ENCODE measurements at regions not wholly inside any gene's neighbourhood (a gene's known extent, or its start where the extent isn't known, plus 50 kb on each side); places are given as distances from the start of the nearest gene placed in this dataset.
"Not testable (repeated sequence)": the region's sequence is repeated elsewhere in the genome, so short reads cannot be mapped to it uniquely, and the experiment has no call there.

- H3K9me3 ChIP-seq (ENCODE audit: control insufficient read depth in 4 of 4, insufficient read depth in 3 of 4, low read length in 3 of 4); H3K9ac ChIP-seq (ENCODE audit: insufficient read depth in 1 of 2, low read length in 2 of 2); H3K4me1 ChIP-seq (ENCODE audit: control insufficient read depth in 5 of 5, insufficient read depth in 5 of 5, low read length in 5 of 5); H3K27me3 ChIP-seq (ENCODE audit: control insufficient read depth in 3 of 3, insufficient read depth in 3 of 3, low read length in 2 of 3); H3K36me3 ChIP-seq (ENCODE audit: control insufficient read depth in 4 of 4, insufficient read depth in 4 of 4, low read length in 4 of 4); DNase-seq; H3K4me3 ChIP-seq; ATAC-seq (ENCODE audit: insufficient read depth, low FRiP score); H3K27ac ChIP-seq (ENCODE audit: low read depth in 1 of 2, low read length in 1 of 2): not testable (repeated sequence)
- 77 to 90% methylated on average over 5 of the region's 5 CpGs for whole genome bisulfite sequencing, 2 donors
These were observed 79.6 kb upstream of the PRSS12 start for GRCh38 chr4:118432359-118432758.

- not testable (repeated sequence) for H3K4me1 ChIP-seq (ENCODE audit: control insufficient read depth in 5 of 5, insufficient read depth in 5 of 5, low read length in 5 of 5); H3K36me3 ChIP-seq (ENCODE audit: control insufficient read depth in 4 of 4, insufficient read depth in 4 of 4, low read length in 4 of 4); H3K27me3 ChIP-seq (ENCODE audit: control insufficient read depth in 3 of 3, insufficient read depth in 3 of 3, low read length in 2 of 3); H3K9ac ChIP-seq (ENCODE audit: insufficient read depth in 1 of 2, low read length in 2 of 2); H3K9me3 ChIP-seq (ENCODE audit: control insufficient read depth in 4 of 4, insufficient read depth in 3 of 4, low read length in 3 of 4); H3K4me3 ChIP-seq; H3K27ac ChIP-seq (ENCODE audit: low read depth in 1 of 2, low read length in 1 of 2); ATAC-seq (ENCODE audit: insufficient read depth, low FRiP score)
- WGBS, 2 donors, result 52 to 66% methylated on average over 5 of the region's 5 CpGs
- peak; percentile 5 to 35 (median 11) for DNase-seq
These were observed 81.0 kb upstream of the PRSS12 start for GRCh38 chr4:118433612-118434375.

DNA sequence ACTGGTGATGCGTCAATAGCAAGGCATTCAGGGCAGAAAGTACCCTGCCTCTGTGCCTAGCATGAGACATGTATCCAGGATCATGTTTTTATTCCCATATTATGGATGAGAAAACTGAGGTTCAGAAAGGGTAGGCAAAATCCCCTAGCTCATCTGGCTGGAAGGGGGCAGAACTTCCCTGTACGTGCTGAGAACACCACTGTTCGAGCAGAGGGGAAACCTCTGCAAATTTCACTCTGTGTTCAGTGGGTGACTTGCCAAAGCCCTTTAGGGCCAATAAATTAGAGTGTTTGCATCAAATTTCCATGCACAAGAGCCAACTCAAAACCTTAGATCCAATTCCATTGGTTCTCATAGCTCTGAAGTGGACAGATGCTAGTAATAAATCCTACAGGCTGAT is 82.6 kb upstream of the PRSS12 start:
- not testable (repeated sequence) for H3K27ac ChIP-seq (ENCODE audit: low read depth in 1 of 2, low read length in 1 of 2); ATAC-seq (ENCODE audit: insufficient read depth, low FRiP score); H3K9ac ChIP-seq (ENCODE audit: insufficient read depth in 1 of 2, low read length in 2 of 2); H3K4me3 ChIP-seq; H3K9me3 ChIP-seq (ENCODE audit: control insufficient read depth in 4 of 4, insufficient read depth in 3 of 4, low read length in 3 of 4); H3K4me1 ChIP-seq (ENCODE audit: control insufficient read depth in 5 of 5, insufficient read depth in 5 of 5, low read length in 5 of 5); DNase-seq; H3K36me3 ChIP-seq (ENCODE audit: control insufficient read depth in 4 of 4, insufficient read depth in 4 of 4, low read length in 4 of 4); H3K27me3 ChIP-seq (ENCODE audit: control insufficient read depth in 3 of 3, insufficient read depth in 3 of 3, low read length in 2 of 3)
- 81 to 89% methylated on average over 3 of the region's 3 CpGs for WGBS, 2 donors

DNA sequence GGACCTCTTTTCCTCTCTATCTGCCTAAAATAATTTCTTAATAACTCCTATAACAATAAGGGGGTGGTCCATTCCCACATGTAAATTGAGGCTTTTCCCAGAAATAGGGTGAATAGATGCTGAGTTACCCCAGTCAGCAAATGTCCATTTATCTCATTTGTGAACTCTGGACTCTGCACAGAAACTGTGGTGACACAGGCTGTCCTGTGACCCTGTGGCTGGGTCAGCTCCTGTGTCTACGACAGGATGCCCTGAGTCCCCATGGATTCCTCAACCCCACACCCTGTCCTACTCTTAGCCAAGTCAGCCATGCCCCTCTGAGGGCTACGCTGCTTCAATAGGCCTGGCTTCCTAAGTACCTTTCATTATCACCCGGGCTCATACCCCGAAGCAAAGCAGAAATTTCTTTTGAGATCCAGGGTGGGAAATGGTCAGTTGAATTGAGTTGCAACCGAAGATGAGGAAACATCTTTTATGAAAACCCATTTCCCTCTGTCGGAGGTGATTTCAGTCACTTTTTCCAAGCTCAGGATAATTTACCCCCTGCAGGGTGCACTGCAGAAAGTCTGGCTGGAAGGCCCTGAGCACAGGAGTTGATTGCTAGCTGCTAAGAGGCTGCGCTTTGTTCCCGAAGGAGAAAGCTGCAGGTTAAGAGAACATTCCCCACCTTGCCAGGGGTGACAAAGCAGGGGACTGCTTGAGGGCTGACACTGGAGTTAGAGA is 89.5 kb upstream of the PRSS12 start:
- H3K4me3 ChIP-seq; H3K9me3 ChIP-seq (ENCODE audit: control insufficient read depth in 4 of 4, insufficient read depth in 3 of 4, low read length in 3 of 4); ATAC-seq (ENCODE audit: insufficient read depth, low FRiP score); DNase-seq; H3K4me1 ChIP-seq (ENCODE audit: control insufficient read depth in 5 of 5, insufficient read depth in 5 of 5, low read length in 5 of 5); H3K27me3 ChIP-seq (ENCODE audit: control insufficient read depth in 3 of 3, insufficient read depth in 3 of 3, low read length in 2 of 3); H3K36me3 ChIP-seq (ENCODE audit: control insufficient read depth in 4 of 4, insufficient read depth in 4 of 4, low read length in 4 of 4); H3K27ac ChIP-seq (ENCODE audit: low read depth in 1 of 2, low read length in 1 of 2); H3K9ac ChIP-seq (ENCODE audit: insufficient read depth in 1 of 2, low read length in 2 of 2): not testable (repeated sequence)
- WGBS, 2 donors, result 80 to 88% methylated on average over 8 of the region's 8 CpGs

- not testable (repeated sequence) for H3K9ac ChIP-seq (ENCODE audit: insufficient read depth in 1 of 2, low read length in 2 of 2)
- 88 to 96% methylated on average over 1 to 2 of the region's 3 CpGs for WGBS, 2 donors
These were observed 94.6 kb upstream of the PRSS12 start for GRCh38 chr4:118447397-118447796.

DNA sequence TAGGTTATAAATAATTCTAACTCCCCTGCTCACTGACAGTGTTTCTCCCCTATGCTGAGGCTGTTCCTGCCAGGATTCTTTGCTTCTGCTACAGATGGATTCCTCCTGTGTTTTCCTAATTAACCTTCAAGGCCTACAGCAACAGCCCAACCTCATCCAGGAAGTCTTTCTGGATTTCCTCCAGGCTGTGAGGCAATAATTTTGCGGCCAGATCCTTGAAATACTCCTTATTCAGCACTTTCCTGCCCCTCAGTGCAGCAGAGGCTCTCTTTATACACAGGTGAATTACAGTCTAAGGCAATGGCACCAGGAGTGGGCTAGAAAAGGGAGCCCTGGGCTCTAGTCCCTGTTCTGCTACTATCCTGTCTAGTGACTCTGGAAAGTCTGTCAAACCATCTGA is 102.1 kb upstream of the PRSS12 start:
- 32 to 35% methylated on average over 1 of the region's 1 CpG for WGBS, 2 donors
- not testable (repeated sequence) for H3K27ac ChIP-seq (ENCODE audit: low read depth in 1 of 2, low read length in 1 of 2)

More at GRCh38 chr4:118447397-118447796, 94.6 kb upstream of the PRSS12 start:
- not testable (repeated sequence) for H3K27me3 ChIP-seq (ENCODE audit: control insufficient read depth in 3 of 3, insufficient read depth in 3 of 3, low read length in 2 of 3); H3K4me3 ChIP-seq; H3K27ac ChIP-seq (ENCODE audit: low read depth in 1 of 2, low read length in 1 of 2); ATAC-seq (ENCODE audit: insufficient read depth, low FRiP score); DNase-seq; H3K36me3 ChIP-seq (ENCODE audit: control insufficient read depth in 4 of 4, insufficient read depth in 4 of 4, low read length in 4 of 4); H3K9me3 ChIP-seq (ENCODE audit: control insufficient read depth in 4 of 4, insufficient read depth in 3 of 4, low read length in 3 of 4); H3K4me1 ChIP-seq (ENCODE audit: control insufficient read depth in 5 of 5, insufficient read depth in 5 of 5, low read length in 5 of 5)

GRCh38 chr4:118461435-118461834 is 108.6 kb upstream of the PRSS12 start:
- H3K9me3 ChIP-seq (ENCODE audit: control insufficient read depth in 4 of 4, insufficient read depth in 3 of 4, low read length in 3 of 4); H3K36me3 ChIP-seq (ENCODE audit: control insufficient read depth in 4 of 4, insufficient read depth in 4 of 4, low read length in 4 of 4); H3K27ac ChIP-seq (ENCODE audit: low read depth in 1 of 2, low read length in 1 of 2); H3K27me3 ChIP-seq (ENCODE audit: control insufficient read depth in 3 of 3, insufficient read depth in 3 of 3, low read length in 2 of 3); DNase-seq; H3K4me1 ChIP-seq (ENCODE audit: control insufficient read depth in 5 of 5, insufficient read depth in 5 of 5, low read length in 5 of 5); H3K4me3 ChIP-seq; ATAC-seq (ENCODE audit: insufficient read depth, low FRiP score); H3K9ac ChIP-seq (ENCODE audit: insufficient read depth in 1 of 2, low read length in 2 of 2): not testable (repeated sequence)
- 94% methylated on average over 5 of the region's 5 CpGs for WGBS, 2 donors

More for the DNA sequence above, 102.1 kb upstream of the PRSS12 start:
- H3K9me3 ChIP-seq (ENCODE audit: control insufficient read depth in 4 of 4, insufficient read depth in 3 of 4, low read length in 3 of 4); H3K27me3 ChIP-seq (ENCODE audit: control insufficient read depth in 3 of 3, insufficient read depth in 3 of 3, low read length in 2 of 3); H3K36me3 ChIP-seq (ENCODE audit: control insufficient read depth in 4 of 4, insufficient read depth in 4 of 4, low read length in 4 of 4); H3K9ac ChIP-seq (ENCODE audit: insufficient read depth in 1 of 2, low read length in 2 of 2); ATAC-seq (ENCODE audit: insufficient read depth, low FRiP score); H3K4me3 ChIP-seq; H3K4me1 ChIP-seq (ENCODE audit: control insufficient read depth in 5 of 5, insufficient read depth in 5 of 5, low read length in 5 of 5): not testable (repeated sequence)
- peak in 1 of 3 donors; percentile 5 for DNase-seq

GRCh38 chr4:118465831-118466230 is 113.0 kb upstream of the PRSS12 start:
- WGBS, 2 donors, result 68 to 80% methylated on average over 2 of the region's 2 CpGs
- H3K27ac ChIP-seq (ENCODE audit: low read depth in 1 of 2, low read length in 1 of 2); H3K9ac ChIP-seq (ENCODE audit: insufficient read depth in 1 of 2, low read length in 2 of 2); H3K9me3 ChIP-seq (ENCODE audit: control insufficient read depth in 4 of 4, insufficient read depth in 3 of 4, low read length in 3 of 4); H3K4me3 ChIP-seq; H3K27me3 ChIP-seq (ENCODE audit: control insufficient read depth in 3 of 3, insufficient read depth in 3 of 3, low read length in 2 of 3); H3K36me3 ChIP-seq (ENCODE audit: control insufficient read depth in 4 of 4, insufficient read depth in 4 of 4, low read length in 4 of 4); H3K4me1 ChIP-seq (ENCODE audit: control insufficient read depth in 5 of 5, insufficient read depth in 5 of 5, low read length in 5 of 5); ATAC-seq (ENCODE audit: insufficient read depth, low FRiP score); DNase-seq: not testable (repeated sequence)

All from lung (tissue), 9 donors.